Mesodermal cell (in vitro differentiated cells): ENCODE measurements at regions not wholly inside any gene's neighbourhood (a gene's known extent, or its start where the extent isn't known, plus 50 kb on each side); places are given as distances from the start of the nearest gene placed in this dataset.

Experiments
- H3K27ac ChIP-seq: 2 replicates; pipeline ENCODE4 v1.7.0; 2013; ENCODE audit warnings: mild to moderate bottlenecking, low read depth, low read length, moderate library complexity; ENCODE audit not compliant: severe bottlenecking
- H3K36me3 ChIP-seq: 2 replicates; pipeline ENCODE4 v1.7.1; 2013; ENCODE audit warnings: mild to moderate bottlenecking, low read length, moderate library complexity; ENCODE audit not compliant: control insufficient read depth, insufficient read depth
- H3K4me1 ChIP-seq: one replicate; pipeline ENCODE4 v1.7.1; 2013; ENCODE audit warnings: mild to moderate bottlenecking, low read length; ENCODE audit not compliant: insufficient read depth, control insufficient read depth, poor library complexity, severe bottlenecking
- H3K4me3 ChIP-seq: 2 replicates; pipeline ENCODE4 v1.7.0; 2013; ENCODE audit warnings: low read length, control low read depth, mild to moderate bottlenecking; ENCODE audit not compliant: insufficient read depth, poor library complexity, severe bottlenecking; ENCODE audit errors: extremely low read depth
- H3K9me3 ChIP-seq: 2 replicates; pipeline ENCODE4 v1.7.1; 2013; ENCODE audit warnings: mild to moderate bottlenecking, low read length, moderate library complexity; ENCODE audit not compliant: control insufficient read depth
- WGBS, 2 experiments: methylation state at CpG; one replicate each; pipeline ENCODE4 v1.1.5; 2013; ENCODE audit warnings: missing lambda C conversion rate in 2 of 2; ENCODE audit not compliant: insufficient coverage in 2 of 2; 5-methylcytosine and 5-hydroxymethylcytosine counted together

- H3K9me3 ChIP-seq: peaks cover 19% of the 10 kb centered on the region
- no peak overlapping the region for H3K4me3 ChIP-seq
- 80% methylated on average over 1 to 3 of the region's 3 CpGs for WGBS, 2 experiments
- no peaks in the 10 kb centered on the region for H3K36me3 ChIP-seq
- H3K4me1 ChIP-seq: no peaks in the 10 kb centered on the region
- H3K27ac ChIP-seq: no peak overlapping the region
Observed at GRCh38 chr12:126067626-126068329, 1002.5 kb downstream of the AACS start.

GRCh38 chr12:126069549-126070165 lies 1004.4 kb downstream of the AACS start:
- Histone ChIP-seq H3K4me3 (no peak overlapping the region), H3K27ac (no peak overlapping the region), H3K4me1 (no peaks in the 10 kb centered on the region), H3K36me3 (no peaks in the 10 kb centered on the region), H3K9me3 (peaks cover 19% of the 10 kb centered on the region)
- whole genome bisulfite sequencing, 2 experiments: 14 to 52% methylated on average over 3 of the region's 4 CpGs

DNA sequence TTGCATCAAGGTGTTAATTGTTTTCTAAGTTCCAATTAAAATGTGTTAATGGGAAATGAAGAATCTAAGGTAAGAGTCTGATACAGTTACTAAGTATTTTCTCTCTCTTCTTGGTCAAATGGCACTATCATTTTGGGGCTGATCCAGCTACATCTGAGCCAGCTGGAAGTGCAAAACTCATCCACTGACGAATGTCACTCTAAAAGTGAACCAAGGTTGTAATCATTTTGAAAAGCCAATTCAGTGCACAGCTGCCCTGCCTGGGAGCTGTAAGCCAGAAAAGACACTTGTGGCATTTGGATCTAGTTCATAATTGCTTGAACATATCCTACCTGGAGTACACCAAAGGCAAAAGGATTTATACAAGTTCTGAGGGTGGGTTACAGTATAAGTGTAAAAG lies 1011.3 kb downstream of the AACS start:
- Histone ChIP-seq H3K9me3 (peaks cover 4% of the 10 kb centered on the region), H3K27ac (no peak overlapping the region), H3K4me3 (no peak overlapping the region), H3K4me1 (no peaks in the 10 kb centered on the region), H3K36me3 (no peaks in the 10 kb centered on the region)
- 57 to 67% methylated on average over 1 of the region's 1 CpG for WGBS, 2 experiments

- Histone ChIP-seq H3K4me3 (no peak overlapping the region), H3K27ac (no peak overlapping the region), H3K4me1 (no peaks in the 10 kb centered on the region), H3K36me3 (no peaks in the 10 kb centered on the region), H3K9me3 (no peaks in the 10 kb centered on the region)
- 90 to 95% methylated on average over 7 to 8 of the region's 8 CpGs for WGBS, 2 experiments
Observed at GRCh38 chr12:126083926-126084325, 1018.7 kb downstream of the AACS start.

DNA sequence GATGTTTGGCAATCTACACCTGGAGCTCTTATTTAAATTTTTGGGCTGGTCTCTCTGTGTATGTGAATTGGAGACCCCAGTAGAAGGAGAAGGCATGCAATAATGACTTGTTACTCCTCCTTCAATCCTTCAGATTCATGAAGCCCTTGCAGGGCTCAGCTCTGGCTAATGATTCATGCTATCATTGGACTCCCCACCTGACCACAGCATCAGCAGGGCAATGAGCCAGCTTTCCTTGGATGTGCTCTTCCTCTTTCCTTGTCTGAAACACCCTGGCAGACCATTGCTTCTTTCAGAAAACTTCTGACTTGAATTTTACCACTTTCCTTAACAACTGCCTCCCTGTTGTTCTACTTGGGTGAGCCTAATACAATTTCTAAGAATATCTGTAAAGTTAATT lies 1019.2 kb downstream of the AACS start:
- Histone ChIP-seq H3K9me3 (no peaks in the 10 kb centered on the region), H3K36me3 (no peaks in the 10 kb centered on the region), H3K4me3 (no peak overlapping the region), H3K4me1 (no peaks in the 10 kb centered on the region), H3K27ac (no peak overlapping the region)

- no peaks in the 10 kb centered on the region for H3K9me3 ChIP-seq
- no peak overlapping the region for H3K4me3 ChIP-seq
- H3K36me3 ChIP-seq: no peaks in the 10 kb centered on the region
- no peak overlapping the region for H3K27ac ChIP-seq
- WGBS, 2 experiments: 63 to 72% methylated on average over 3 of the region's 3 CpGs
- no peaks in the 10 kb centered on the region for H3K4me1 ChIP-seq
Observed at GRCh38 chr12:126086242-126086641, 1021.0 kb downstream of the AACS start.

DNA sequence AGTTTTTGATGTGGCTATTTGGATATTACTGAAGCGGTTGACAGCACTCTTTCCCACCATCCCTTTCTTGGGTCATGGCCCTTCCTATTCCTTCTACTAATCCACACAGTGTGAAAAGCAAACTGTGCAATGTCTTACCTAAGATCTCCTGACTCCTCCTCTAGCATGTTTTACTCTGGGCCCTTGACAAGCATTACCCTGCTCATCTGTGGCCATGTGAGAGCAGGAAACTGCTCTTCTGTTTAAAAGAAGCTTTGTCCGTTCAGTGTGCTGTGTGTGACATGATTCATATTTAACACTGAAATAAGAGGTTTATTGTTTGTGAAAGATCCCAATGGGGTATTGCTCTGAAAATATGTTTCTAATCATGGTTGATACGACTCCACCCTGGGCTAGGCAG lies 1022.5 kb downstream of the AACS start:
- no peaks in the 10 kb centered on the region for H3K4me1 ChIP-seq
- no peak overlapping the region for H3K4me3 ChIP-seq
- H3K9me3 ChIP-seq: no peaks in the 10 kb centered on the region
- 54 to 89% methylated on average over 1 of the region's 3 CpGs for WGBS, 2 experiments
- H3K27ac ChIP-seq: no peak overlapping the region
- H3K36me3 ChIP-seq: no peaks in the 10 kb centered on the region

- H3K36me3 ChIP-seq: no peaks in the 10 kb centered on the region
- WGBS, 2 experiments: no CpG with 5 or more reads among the region's 1 CpG
- H3K4me1 ChIP-seq: no peaks in the 10 kb centered on the region
- H3K9me3 ChIP-seq: peaks cover 8% of the 10 kb centered on the region
- H3K4me3 ChIP-seq: no peak overlapping the region
- no peak overlapping the region for H3K27ac ChIP-seq
Observed at GRCh38 chr12:126093908-126094307, 1028.7 kb downstream of the AACS start.

DNA sequence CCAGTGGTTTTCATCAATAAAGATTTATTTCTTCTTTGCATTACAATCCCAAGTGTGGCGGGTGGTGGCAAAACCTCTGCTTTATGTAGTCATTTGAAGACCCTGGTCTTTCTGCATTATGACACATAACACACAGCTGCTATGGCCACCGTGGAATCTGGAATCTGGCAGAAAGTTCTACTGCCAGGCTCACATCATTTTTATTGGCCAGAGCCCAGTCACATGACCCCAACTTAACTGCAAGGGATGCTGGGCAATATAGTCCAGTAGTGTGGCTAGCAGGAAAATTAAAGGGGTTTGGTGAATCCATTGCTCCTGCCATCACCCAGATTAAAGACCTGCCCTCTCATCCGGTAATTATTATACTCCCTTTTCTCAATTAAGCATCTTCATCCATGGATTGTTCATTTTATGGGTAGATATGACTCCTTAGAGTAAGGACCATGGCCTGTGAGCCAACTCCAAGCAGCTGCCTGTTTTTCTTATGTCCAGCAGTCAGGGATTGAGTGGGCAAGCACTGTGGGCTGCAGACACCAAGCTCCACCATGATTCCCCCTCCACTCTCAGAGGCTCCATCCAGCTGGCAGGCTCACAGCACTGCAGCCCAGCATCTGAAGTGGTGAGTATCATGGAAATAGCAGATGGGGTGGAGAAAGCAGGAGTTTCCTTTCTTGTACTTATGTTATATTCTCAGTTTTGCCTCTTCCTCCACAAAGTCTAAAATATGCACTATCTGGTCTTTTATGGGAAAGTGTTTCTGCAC lies 1030.7 kb downstream of the AACS start:
- Histone ChIP-seq H3K9me3 (peaks cover 8% of the 10 kb centered on the region), H3K4me3 (no peak overlapping the region), H3K27ac (no peak overlapping the region), H3K4me1 (no peaks in the 10 kb centered on the region), H3K36me3 (no peaks in the 10 kb centered on the region)
- 83 to 100% methylated on average over 1 to 2 of the region's 3 CpGs for WGBS, 2 experiments

- Histone ChIP-seq H3K9me3 (peaks cover 10% of the 10 kb centered on the region), H3K4me3 (no peak overlapping the region)
- 75 to 100% methylated on average over 1 to 2 of the region's 4 CpGs for WGBS, 2 experiments
Observed at GRCh38 chr12:126106706-126107105, 1041.5 kb downstream of the AACS start.

DNA sequence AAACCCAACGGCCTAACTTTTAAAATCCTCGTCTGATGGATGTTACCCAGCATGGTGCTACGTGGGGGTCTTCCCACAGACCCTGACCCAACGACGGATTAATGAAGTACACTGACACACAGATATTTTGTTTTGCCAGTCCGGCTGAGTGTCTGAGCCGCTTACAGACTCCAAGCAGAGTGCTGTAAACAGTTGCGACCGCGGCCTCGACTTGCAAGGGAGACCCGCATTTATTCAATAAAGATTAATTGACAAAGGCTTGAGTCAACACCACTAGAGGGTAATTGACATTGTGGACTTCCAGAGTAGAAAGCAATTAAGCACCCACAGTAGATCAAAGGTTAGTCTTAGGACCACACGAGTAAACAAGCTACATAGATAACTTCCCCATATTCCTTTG lies 1042.4 kb downstream of the AACS start:
- H3K27ac ChIP-seq: no peak overlapping the region
- no peaks in the 10 kb centered on the region for H3K36me3 ChIP-seq
- H3K4me1 ChIP-seq: no peaks in the 10 kb centered on the region
- WGBS, 2 experiments: 75 to 80% methylated on average over 6 to 12 of the region's 13 CpGs
- no peak overlapping the region for H3K4me3 ChIP-seq
- H3K9me3 ChIP-seq: peaks cover 6% of the 10 kb centered on the region

More at GRCh38 chr12:126106706-126107105, 1041.5 kb downstream of the AACS start:
- no peaks in the 10 kb centered on the region for H3K36me3 ChIP-seq
- no peak overlapping the region for H3K27ac ChIP-seq
- H3K4me1 ChIP-seq: no peaks in the 10 kb centered on the region
